DND-41 (cell line): ENCODE measurements at regions not wholly inside any gene's neighbourhood (a gene's known extent, or its start where the extent isn't known, plus 50 kb on each side); places are given as distances from the start of the nearest gene placed in this dataset.

ENCODE experiments used
- ATAC-seq: fragments of 200-7000 bp; cut with Tn5 transposase; 3 replicates; pipeline ENCODE4 v1.9.1; 2021; ENCODE audit warnings: low read depth; ENCODE audit not compliant: insufficient read depth
- DNase-seq: peaks from one replicate; pipeline ENCODE4 v3.0.0-alpha.2; 2020
- H2AFZ ChIP-seq: 2 replicates; pipeline ENCODE4 v1.6.0; 2012; ENCODE audit warnings: low read depth, low read length
- H3K27ac ChIP-seq: 2 replicates; pipeline ENCODE4 v1.5.1; 2012; ENCODE audit warnings: low read length, inconsistent platforms
- H3K27me3 ChIP-seq: fragments of 200-600 bp; sonication (generic); 2 replicates; pipeline ENCODE4 v1.6.0; 2012; ENCODE audit warnings: low read length, mild to moderate bottlenecking, inconsistent platforms; ENCODE audit not compliant: insufficient read depth, poor library complexity
- H3K36me3 ChIP-seq: 2 replicates; pipeline ENCODE4 v1.5.1; 2012; ENCODE audit warnings: low read length, inconsistent platforms; ENCODE audit not compliant: insufficient read depth
- H3K4me1 ChIP-seq: 2 replicates; pipeline ENCODE4 v1.5.1; 2012; ENCODE audit warnings: mild to moderate bottlenecking, low read length; ENCODE audit not compliant: insufficient read depth
- H3K4me2 ChIP-seq: 2 replicates; pipeline ENCODE4 v1.6.0; 2012; ENCODE audit warnings: mild to moderate bottlenecking, moderate library complexity, low read length, inconsistent platforms; ENCODE audit not compliant: insufficient read depth
- H3K4me3 ChIP-seq, 2 experiments: fragments of 200-600 bp in 1 of 2; shearing (Covaris generic) in 1 of 2; 2 replicates each; pipeline ENCODE4 v1.5.1; 2012 to 2016; ENCODE audit warnings: inconsistent platforms in 2 of 2, low read length in 2 of 2, mild to moderate bottlenecking in 2 of 2, low read depth in 1 of 2, moderate library complexity in 1 of 2
- H3K79me2 ChIP-seq: 2 replicates; pipeline ENCODE4 v1.6.0; 2012; ENCODE audit warnings: low read length, inconsistent platforms; ENCODE audit not compliant: insufficient read depth
- H3K9ac ChIP-seq: 2 replicates; pipeline ENCODE4 v1.6.0; 2012; ENCODE audit warnings: low read depth, mild to moderate bottlenecking, inconsistent platforms, low read length, moderate library complexity
- H3K9me3 ChIP-seq: 2 replicates; pipeline ENCODE4 v1.5.1; 2012; ENCODE audit warnings: low read length, moderate library complexity, mild to moderate bottlenecking, inconsistent platforms; ENCODE audit not compliant: insufficient read depth, severe bottlenecking
- H4K20me1 ChIP-seq: 2 replicates; pipeline ENCODE4 v1.6.0; 2012; ENCODE audit warnings: low read length; ENCODE audit not compliant: insufficient read depth
- EZH2 ChIP-seq: IDR thresholded peaks from 3 replicates; pipeline ENCODE4 v1.6.1; 2012; ENCODE audit warnings: borderline replicate concordance, low read depth, mild to moderate bottlenecking, moderate library complexity, low read length, inconsistent platforms; ENCODE audit not compliant: severe bottlenecking
- TF ChIP-seq, protein P1 (sequence below): IDR thresholded peaks from 2 replicates; pipeline ENCODE4 v1.5.1; 2012; ENCODE audit warnings: borderline replicate concordance, low read length, moderate library complexity, mild to moderate bottlenecking; ENCODE audit not compliant: poor library complexity, severe bottlenecking; ENCODE audit errors: extremely low read depth

- ATAC-seq: no peak
- TF ChIP-seq, protein P1, sequence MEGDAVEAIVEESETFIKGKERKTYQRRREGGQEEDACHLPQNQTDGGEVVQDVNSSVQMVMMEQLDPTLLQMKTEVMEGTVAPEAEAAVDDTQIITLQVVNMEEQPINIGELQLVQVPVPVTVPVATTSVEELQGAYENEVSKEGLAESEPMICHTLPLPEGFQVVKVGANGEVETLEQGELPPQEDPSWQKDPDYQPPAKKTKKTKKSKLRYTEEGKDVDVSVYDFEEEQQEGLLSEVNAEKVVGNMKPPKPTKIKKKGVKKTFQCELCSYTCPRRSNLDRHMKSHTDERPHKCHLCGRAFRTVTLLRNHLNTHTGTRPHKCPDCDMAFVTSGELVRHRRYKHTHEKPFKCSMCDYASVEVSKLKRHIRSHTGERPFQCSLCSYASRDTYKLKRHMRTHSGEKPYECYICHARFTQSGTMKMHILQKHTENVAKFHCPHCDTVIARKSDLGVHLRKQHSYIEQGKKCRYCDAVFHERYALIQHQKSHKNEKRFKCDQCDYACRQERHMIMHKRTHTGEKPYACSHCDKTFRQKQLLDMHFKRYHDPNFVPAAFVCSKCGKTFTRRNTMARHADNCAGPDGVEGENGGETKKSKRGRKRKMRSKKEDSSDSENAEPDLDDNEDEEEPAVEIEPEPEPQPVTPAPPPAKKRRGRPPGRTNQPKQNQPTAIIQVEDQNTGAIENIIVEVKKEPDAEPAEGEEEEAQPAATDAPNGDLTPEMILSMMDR: no peak
- no peak for TF ChIP-seq EZH2
- Histone ChIP-seq H3K36me3 (no peaks in the 10 kb centered on the region), H2AFZ (no peak overlapping the region), H3K4me1 (no peaks in the 10 kb centered on the region), H4K20me1 (no peaks in the 10 kb centered on the region), H3K27me3 (no peaks in the 10 kb centered on the region), H3K4me3 (no peak overlapping the region), H3K4me2 (no peak overlapping the region), H3K79me2 (no peaks in the 10 kb centered on the region), H3K9ac (no peak overlapping the region), H3K27ac (no peak overlapping the region), H3K9me3 (no peaks in the 10 kb centered on the region)
- DNase-seq: no peak
These were observed 493.4 kb upstream of the TUSC1 start for GRCh38 chr9:26171691-26172090.

- H3K36me3 ChIP-seq: no peaks in the 10 kb centered on the region
- H2AFZ ChIP-seq: no peak overlapping the region
- no peak overlapping the region for H3K4me3 ChIP-seq
- DNase-seq: no peak
- H3K4me1 ChIP-seq: no peaks in the 10 kb centered on the region
- no peak overlapping the region for H3K27ac ChIP-seq
- H3K79me2 ChIP-seq: no peaks in the 10 kb centered on the region
- no peak for ATAC-seq
- no peak overlapping the region for H3K4me2 ChIP-seq
- no peaks in the 10 kb centered on the region for H4K20me1 ChIP-seq
- no peak overlapping the region for H3K9ac ChIP-seq
- no peaks in the 10 kb centered on the region for H3K27me3 ChIP-seq
- TF ChIP-seq EZH2: no peak
- TF ChIP-seq, protein P1: no peak
- no peaks in the 10 kb centered on the region for H3K9me3 ChIP-seq
These were observed 491.9 kb upstream of the TUSC1 start for GRCh38 chr9:26170190-26170589.

DNA sequence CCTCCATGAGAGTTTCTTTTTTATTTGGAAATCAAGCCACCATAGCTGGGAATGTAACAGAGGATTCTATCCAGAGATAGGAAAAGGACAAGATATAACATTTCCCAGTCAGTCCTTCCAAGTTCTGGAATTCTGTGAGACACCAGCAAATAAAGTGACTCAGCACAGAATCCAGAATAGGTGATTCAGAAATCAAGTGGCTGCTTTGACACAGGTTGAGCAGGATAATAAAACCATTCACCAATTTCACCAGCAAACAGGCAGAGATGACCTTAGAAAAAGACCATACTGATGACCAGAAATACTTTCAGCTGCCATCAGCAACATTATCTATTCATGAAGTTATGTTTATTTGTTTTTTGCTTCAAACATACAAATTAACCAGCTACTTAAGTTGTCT is 491.5 kb upstream of the TUSC1 start:
- Histone ChIP-seq H3K4me1 (no peaks in the 10 kb centered on the region), H3K27me3 (no peaks in the 10 kb centered on the region), H3K4me2 (no peak overlapping the region), H4K20me1 (no peaks in the 10 kb centered on the region), H3K27ac (no peak overlapping the region), H2AFZ (no peak overlapping the region), H3K4me3 (no peak overlapping the region), H3K9me3 (no peaks in the 10 kb centered on the region), H3K79me2 (no peaks in the 10 kb centered on the region), H3K9ac (no peak overlapping the region), H3K36me3 (no peaks in the 10 kb centered on the region)
- no peak for TF ChIP-seq EZH2
- TF ChIP-seq, protein P1: no peak
- DNase-seq (no peak), ATAC-seq (no peak)

DNA sequence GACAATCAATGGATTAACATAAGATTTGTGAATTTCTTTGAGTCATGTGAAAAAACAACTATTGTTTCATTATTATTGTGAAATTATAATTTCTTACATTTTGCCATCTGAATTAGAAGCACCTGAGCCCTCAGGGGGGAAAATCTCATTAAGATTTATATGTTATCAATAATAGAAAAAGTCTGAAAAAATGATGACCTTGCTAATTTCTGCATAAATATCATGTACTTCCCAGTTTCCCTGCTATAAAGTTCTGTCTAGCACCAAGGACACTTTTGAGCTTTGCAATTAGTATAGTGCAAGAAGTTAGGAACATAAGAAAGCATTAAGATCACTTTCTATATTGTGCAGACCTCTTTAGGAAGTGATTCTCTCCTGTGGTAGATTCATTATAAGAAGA is 488.3 kb upstream of the TUSC1 start:
- no peak overlapping the region for H3K9ac ChIP-seq
- H3K4me2 ChIP-seq: no peak overlapping the region
- ATAC-seq (no peak), DNase-seq (no peak)
- H3K4me1 ChIP-seq: no peaks in the 10 kb centered on the region
- no peaks in the 10 kb centered on the region for H3K79me2 ChIP-seq
- H3K27me3 ChIP-seq: no peaks in the 10 kb centered on the region
- H3K36me3 ChIP-seq: no peaks in the 10 kb centered on the region
- no peak for TF ChIP-seq EZH2
- TF ChIP-seq, protein P1: no peak
- no peak overlapping the region for H2AFZ ChIP-seq
- no peak overlapping the region for H3K4me3 ChIP-seq
- H4K20me1 ChIP-seq: no peaks in the 10 kb centered on the region
- H3K27ac ChIP-seq: no peak overlapping the region
- no peaks in the 10 kb centered on the region for H3K9me3 ChIP-seq
